ENCODE measurements at regions not wholly inside any gene's neighbourhood (a gene's known extent, or its start where the extent isn't known, plus 50 kb on each side); places are given as distances from the start of the nearest gene placed in this dataset.

GRCh38 chr12:124445121-124445718 lies 122.2 kb downstream of the NCOR2 start:
- peak; percentile 86 for DNase-seq

- DNase-seq: no peak
These were observed 123.3 kb downstream of the NCOR2 start for GRCh38 chr12:124443931-124444712.

GRCh38 chr12:124442772-124443445 lies 124.5 kb downstream of the NCOR2 start:
- DNase-seq: no peak

GRCh38 chr12:124442281-124442680 lies 125.1 kb downstream of the NCOR2 start:
- no peak for DNase-seq

- no peak for DNase-seq
These were observed 125.8 kb downstream of the NCOR2 start for GRCh38 chr12:124441443-124442194.

GRCh38 chr12:124440841-124441381 lies 126.5 kb downstream of the NCOR2 start:
- no peak for DNase-seq

- DNase-seq: no peak
These were observed 127.3 kb downstream of the NCOR2 start for GRCh38 chr12:124440031-124440626.

GRCh38 chr12:124438437-124439056 lies 128.9 kb downstream of the NCOR2 start:
- DNase-seq: no peak

GRCh38 chr12:124437617-124438436 lies 129.6 kb downstream of the NCOR2 start:
- no peak for DNase-seq

- no peak for DNase-seq
These were observed 130.3 kb downstream of the NCOR2 start for GRCh38 chr12:124437121-124437520.

- DNase-seq: no peak
These were observed 131.0 kb downstream of the NCOR2 start for GRCh38 chr12:124436366-124436765.

- no peak for DNase-seq
These were observed 131.5 kb downstream of the NCOR2 start for GRCh38 chr12:124435806-124436345.

- no peak for DNase-seq
These were observed 132.2 kb downstream of the NCOR2 start for GRCh38 chr12:124434951-124435805.

GRCh38 chr12:124434354-124434753 lies 133.1 kb downstream of the NCOR2 start:
- no peak for DNase-seq

GRCh38 chr12:124433879-124434278 lies 133.5 kb downstream of the NCOR2 start:
- no peak for DNase-seq

GRCh38 chr12:124433147-124433874 lies 134.1 kb downstream of the NCOR2 start:
- DNase-seq: no peak

GRCh38 chr12:124432376-124432775 lies 135.0 kb downstream of the NCOR2 start:
- DNase-seq: no peak

GRCh38 chr12:124431971-124432370 lies 135.4 kb downstream of the NCOR2 start:
- no peak for DNase-seq

Data from renal pelvis (tissue), 1 donor.